Mesothelial cell of epicardium (in vitro differentiated cells): ENCODE measurements at regions not wholly inside any gene's neighbourhood (a gene's known extent, or its start where the extent isn't known, plus 50 kb on each side); places are given as distances from the start of the nearest gene placed in this dataset.

Experiments
- DNase-seq, 2 experiments: peaks; one replicate each; pipeline ENCODE4 v3.0.0; 2021; ENCODE audit warnings: low spot score in 2 of 2; ENCODE audit not compliant: unreplicated experiment in 2 of 2
- H3K27ac Mint-ChIP-seq: 2 replicates; pipeline ENCODE4 v1.8.0; 2021; ENCODE audit warnings: mixed read lengths
- H3K27me3 Mint-ChIP-seq: 2 replicates; pipeline ENCODE4 v1.8.0; 2021; ENCODE audit warnings: low read depth, mixed read lengths
- H3K36me3 Mint-ChIP-seq: 2 replicates; pipeline ENCODE4 v1.8.0; 2021; ENCODE audit warnings: mixed read lengths
- H3K4me1 Mint-ChIP-seq: 2 replicates; pipeline ENCODE4 v1.8.0; 2021; ENCODE audit warnings: mixed read lengths
- H3K4me3 Mint-ChIP-seq: 2 replicates; pipeline ENCODE4 v1.8.0; 2021; ENCODE audit warnings: mild to moderate bottlenecking, moderate library complexity, mixed read lengths
- H3K9me3 Mint-ChIP-seq: 2 replicates; pipeline ENCODE4 v1.8.0; 2021; ENCODE audit warnings: mixed read lengths
- CTCF ChIP-seq: fragments of 200-600 bp; sonication (generic); IDR thresholded peaks from one replicate; pipeline ENCODE4 v1.5.0; 2021; ENCODE audit warnings: antibody characterized with exemption; ENCODE audit not compliant: unreplicated experiment

GRCh38 chr20:22303523-22303922, 280.8 kb downstream of the FOXA2 start:
- Mint-ChIP-seq H3K9me3 (peaks cover 12% of the 10 kb centered on the region), H3K36me3 (no peaks in the 10 kb centered on the region), H3K4me3 (no peak overlapping the region), H3K27me3 (peaks cover 22% of the 10 kb centered on the region), H3K27ac (no peak overlapping the region), H3K4me1 (peaks cover 3% of the 10 kb centered on the region)
- no peak for DNase-seq
- no peak for TF ChIP-seq CTCF

- H3K36me3 Mint-ChIP-seq: no peaks in the 10 kb centered on the region
- TF ChIP-seq CTCF: no peak
- H3K4me3 Mint-ChIP-seq: no peak overlapping the region
- H3K4me1 Mint-ChIP-seq: no peaks in the 10 kb centered on the region
- peaks cover 22% of the 10 kb centered on the region for H3K27me3 Mint-ChIP-seq
- DNase-seq: no peak
- no peak overlapping the region for H3K27ac Mint-ChIP-seq
- peaks cover 12% of the 10 kb centered on the region for H3K9me3 Mint-ChIP-seq
These were observed 282.3 kb downstream of the FOXA2 start for GRCh38 chr20:22302039-22302438.

- Mint-ChIP-seq H3K9me3 (no peaks in the 10 kb centered on the region), H3K4me1 (no peaks in the 10 kb centered on the region), H3K4me3 (no peak overlapping the region), H3K27ac (no peak overlapping the region), H3K27me3 (peaks cover 24% of the 10 kb centered on the region), H3K36me3 (no peaks in the 10 kb centered on the region)
- no peak for TF ChIP-seq CTCF
- DNase-seq: no peak
These were observed 290.5 kb downstream of the FOXA2 start for GRCh38 chr20:22293886-22294285.

GRCh38 chr20:22289442-22289841, 294.9 kb downstream of the FOXA2 start:
- H3K36me3 Mint-ChIP-seq: no peaks in the 10 kb centered on the region
- H3K27ac Mint-ChIP-seq: no peak overlapping the region
- H3K4me3 Mint-ChIP-seq: no peak overlapping the region
- H3K27me3 Mint-ChIP-seq: peaks cover 38% of the 10 kb centered on the region
- DNase-seq: no peak
- H3K9me3 Mint-ChIP-seq: no peaks in the 10 kb centered on the region
- no peaks in the 10 kb centered on the region for H3K4me1 Mint-ChIP-seq
- no peak for TF ChIP-seq CTCF

GRCh38 chr20:22288957-22289356, 295.4 kb downstream of the FOXA2 start:
- Mint-ChIP-seq H3K9me3 (no peaks in the 10 kb centered on the region), H3K27ac (no peak overlapping the region)
- no peak for TF ChIP-seq CTCF

GRCh38 chr20:22288156-22288555, 296.2 kb downstream of the FOXA2 start:
- peaks cover 43% of the 10 kb centered on the region for H3K27me3 Mint-ChIP-seq
- no peak overlapping the region for H3K4me3 Mint-ChIP-seq
- no peak for DNase-seq
- no peak overlapping the region for H3K27ac Mint-ChIP-seq
- H3K36me3 Mint-ChIP-seq: no peaks in the 10 kb centered on the region
- no peaks in the 10 kb centered on the region for H3K9me3 Mint-ChIP-seq
- TF ChIP-seq CTCF: no peak
- no peaks in the 10 kb centered on the region for H3K4me1 Mint-ChIP-seq

More at GRCh38 chr20:22288957-22289356, 295.4 kb downstream of the FOXA2 start:
- Mint-ChIP-seq H3K4me1 (no peaks in the 10 kb centered on the region), H3K36me3 (no peaks in the 10 kb centered on the region), H3K4me3 (no peak overlapping the region), H3K27me3 (peaks cover 42% of the 10 kb centered on the region)
- DNase-seq: no peak
